Sigmoid colon (tissue), 4 donors: ENCODE measurements at regions not wholly inside any gene's neighbourhood (a gene's known extent, or its start where the extent isn't known, plus 50 kb on each side); places are given as distances from the start of the nearest gene placed in this dataset.

Experiments
- CTCF ChIP-seq, 4 experiments: fragments of 450-650 bp in 3 of 4; fragments of 200-600 bp in 1 of 4; IDR thresholded peaks; one replicate each; pipeline ENCODE4 v1.5.1; 2016 to 2019; ENCODE audit warnings: antibody characterized with exemption in 4 of 4, mild to moderate bottlenecking in 3 of 4, moderate library complexity in 2 of 4
- EP300 ChIP-seq, 4 donors: sonication (generic); formaldehyde crosslinking; IDR thresholded peaks; one replicate each; pipeline ENCODE4 v1.6.1; 2017; ENCODE audit warnings: antibody characterized with exemption in 4 of 4
- POLR2AphosphoS5 ChIP-seq, 4 donors: sonication (generic); formaldehyde crosslinking; IDR thresholded peaks; one replicate each; pipeline ENCODE4 v1.6.1; 2017; ENCODE audit warnings: antibody characterized with exemption in 4 of 4

- TF ChIP-seq CTCF (IDR thresholded peaks at IDR 0.05): no peak
- TF ChIP-seq POLR2AphosphoS5 (IDR thresholded peaks at IDR 0.05): no peak
- TF ChIP-seq EP300 (IDR thresholded peaks at IDR 0.05): no peak
These were observed 60.6 kb upstream of the ANK3 start for GRCh38 chr10:60450291-60450690.
